H1 (cell line): ENCODE measurements at regions not wholly inside any gene's neighbourhood (a gene's known extent, or its start where the extent isn't known, plus 50 kb on each side); places are given as distances from the start of the nearest gene placed in this dataset.

ENCODE experiments used
- CTCF ChIA-PET: fragments of 300-600 bp; sonication (Branson Sonifier 250); formaldehyde crosslinking; loops from one replicate; lab custom pipeline; 2021; ENCODE audit not compliant: partially characterized antibody; lab: Charles Lee
- POLR2A ChIA-PET: fragments of 300-600 bp; sonication (Branson Sonifier 250); formaldehyde crosslinking; loops from one replicate; lab custom pipeline; 2021; ENCODE audit warnings: inconsistent platforms; ENCODE audit not compliant: partially characterized antibody; lab: Charles Lee
- DNase-seq, 2 experiments: peaks; one replicate each; pipeline versions ENCODE4 v3.0.0 to v3.0.0-alpha.2; 2010 to 2022; ENCODE audit warnings: low spot score in 2 of 2, low read depth in 1 of 2, mixed read lengths in 1 of 2
- FAIRE-seq: peaks from 2 replicates; lab custom pipeline; 2011; peaks lifted over from hg19 to GRCh38; lab: Jason Lieb, UNC
- H2AFZ ChIP-seq: 2 replicates; pipeline ENCODE4 v1.8.1; 2012; ENCODE audit warnings: low read length, inconsistent platforms
- H2AK5ac ChIP-seq: 2 replicates; pipeline ENCODE4 v1.6.1; 2013; ENCODE audit warnings: low read depth, low read length
- H2BK120ac ChIP-seq: replicated peaks from 2 replicates; pipeline ENCODE3; 2013; ENCODE audit warnings: low read depth, low read length, inconsistent platforms
- H2BK12ac ChIP-seq: 2 replicates; pipeline ENCODE4 v1.6.1; 2013; ENCODE audit warnings: low read depth, low read length
- H2BK15ac ChIP-seq: 2 replicates; pipeline ENCODE4 v1.6.1; 2013; ENCODE audit warnings: low read length
- H2BK20ac ChIP-seq: 2 replicates; pipeline ENCODE4 v1.6.1; 2013; ENCODE audit warnings: low read length
- H2BK5ac ChIP-seq: 2 replicates; pipeline ENCODE4 v1.6.1; 2013; ENCODE audit warnings: low read depth, low read length
- H3K14ac ChIP-seq: 2 replicates; pipeline ENCODE4 v1.6.1; 2013; ENCODE audit warnings: inconsistent platforms; ENCODE audit not compliant: insufficient read length
- H3K18ac ChIP-seq: 2 replicates; pipeline ENCODE4 v1.6.1; 2013; ENCODE audit warnings: low read length; ENCODE audit errors: extremely low read depth
- H3K23ac ChIP-seq: 2 replicates; pipeline ENCODE4 v1.6.1; 2013; ENCODE audit warnings: inconsistent platforms; ENCODE audit not compliant: insufficient read length
- H3K23me2 ChIP-seq: 2 replicates; pipeline ENCODE4 v1.6.1; 2013; ENCODE audit warnings: low read depth, low read length
- H3K27ac ChIP-seq: 2 replicates; pipeline ENCODE4 v1.6.1; 2011; ENCODE audit warnings: low read depth, low read length, inconsistent platforms
- H3K27me3 ChIP-seq, 4 experiments: replicated peaks in 1 of 4; 1 replicate in 1 of 4; 2 replicates in 3 of 4; pipeline versions ENCODE4 v1.6.1 to v1.8.1; 2011 to 2013; ENCODE audit warnings: low read length in 3 of 4, mild to moderate bottlenecking in 3 of 4, inconsistent platforms in 2 of 4, mixed read lengths in 2 of 4, moderate library complexity in 1 of 4; ENCODE audit not compliant: control insufficient read depth in 3 of 4, insufficient read depth in 3 of 4; ENCODE audit errors: extremely low read depth in 1 of 4
- H3K36me3 ChIP-seq, 4 experiments: 2 replicates each; pipeline versions ENCODE4 v1.6.1 to v1.8.1; 2011 to 2013; ENCODE audit warnings: mild to moderate bottlenecking in 4 of 4, low read length in 3 of 4, moderate library complexity in 2 of 4, control low read depth in 1 of 4, inconsistent platforms in 1 of 4; ENCODE audit not compliant: insufficient read depth in 4 of 4, control insufficient read depth in 2 of 4
- H3K4ac ChIP-seq: replicated peaks from 2 replicates; pipeline ENCODE3; 2013; ENCODE audit warnings: low read length, low read depth, mixed read lengths, inconsistent platforms; ENCODE audit not compliant: insufficient read length
- H3K4me1 ChIP-seq, 4 experiments: replicated peaks in 1 of 4; 1 replicate in 1 of 4; 2 replicates in 3 of 4; pipeline versions ENCODE4 v1.6.1 to v1.8.1; 2011 to 2013; ENCODE audit warnings: low read length in 3 of 4, inconsistent platforms in 2 of 4, mixed read lengths in 1 of 4; ENCODE audit not compliant: insufficient read depth in 4 of 4, control insufficient read depth in 3 of 4
- H3K4me2 ChIP-seq, 2 experiments: 2 replicates each; pipeline versions ENCODE4 v1.6.1 to v1.8.1; 2011 to 2013; ENCODE audit warnings: low read depth in 2 of 2, low read length in 2 of 2, control low read depth in 1 of 2, inconsistent platforms in 1 of 2, mild to moderate bottlenecking in 1 of 2; ENCODE audit not compliant: insufficient read depth in 1 of 2
- H3K4me3 ChIP-seq, 4 experiments: fragments of 200-600, 300-600 bp in 1 of 4; sonication (generic), shearing (Covaris generic), sonication (Bioruptor Twin) in 1 of 4; 2 replicates each; pipeline versions ENCODE4 v1.5.1 to v1.8.1; 2011 to 2016; ENCODE audit warnings: low read length in 4 of 4, low read depth in 3 of 4, control low read depth in 2 of 4, inconsistent platforms in 2 of 4, mild to moderate bottlenecking in 2 of 4, mixed read lengths in 1 of 4, moderate library complexity in 1 of 4; ENCODE audit not compliant: insufficient read depth in 2 of 4; ENCODE audit errors: extremely low read depth in 1 of 4
- H3K56ac ChIP-seq: replicated peaks from 2 replicates; pipeline ENCODE3; 2013; ENCODE audit warnings: low read depth, mild to moderate bottlenecking, mixed read lengths, low read length, inconsistent platforms; ENCODE audit not compliant: insufficient read length
- H3K79me1 ChIP-seq: 2 replicates; pipeline ENCODE4 v1.6.1; 2013; ENCODE audit warnings: low read depth, low read length, control low read depth
- H3K79me2 ChIP-seq, 2 experiments: 2 replicates each; pipeline versions ENCODE4 v1.6.1 to v1.8.1; 2012 to 2013; ENCODE audit warnings: low read length in 2 of 2, mild to moderate bottlenecking in 2 of 2, inconsistent platforms in 1 of 2; ENCODE audit not compliant: insufficient read depth in 2 of 2, control insufficient read depth in 1 of 2
- H3K9ac ChIP-seq, 4 experiments: replicated peaks in 1 of 4; 1 replicate in 1 of 4; 2 replicates in 3 of 4; pipeline versions ENCODE4 v1.6.1 to v1.8.1; 2011 to 2013; ENCODE audit warnings: low read depth in 3 of 4, low read length in 3 of 4, control low read depth in 2 of 4, mild to moderate bottlenecking in 2 of 4, moderate library complexity in 2 of 4, inconsistent platforms in 1 of 4; ENCODE audit errors: extremely low read depth in 1 of 4
- H3K9me3 ChIP-seq, 2 experiments: 2 replicates each; pipeline versions ENCODE4 v1.6.1 to v1.8.1; 2012 to 2013; ENCODE audit warnings: mild to moderate bottlenecking in 2 of 2, moderate library complexity in 2 of 2, control low read depth in 1 of 2, inconsistent platforms in 1 of 2, low read depth in 1 of 2, low read length in 1 of 2, mixed read lengths in 1 of 2; ENCODE audit not compliant: insufficient read depth in 2 of 2
- H4K20me1 ChIP-seq, 2 experiments: replicated peaks in 1 of 2; 2 replicates each; pipeline versions ENCODE3 to v1.8.1; 2011 to 2013; ENCODE audit warnings: inconsistent platforms in 2 of 2, low read length in 2 of 2, mild to moderate bottlenecking in 1 of 2; ENCODE audit not compliant: insufficient read depth in 2 of 2, control insufficient read depth in 1 of 2
- H4K5ac ChIP-seq: 2 replicates; pipeline ENCODE4 v1.6.1; 2013; ENCODE audit warnings: low read length, low read depth, mixed read lengths, inconsistent platforms; ENCODE audit not compliant: insufficient read length
- H4K8ac ChIP-seq: 2 replicates; pipeline ENCODE4 v1.8.0; 2013; ENCODE audit warnings: mild to moderate bottlenecking, moderate library complexity, low read length, inconsistent platforms; ENCODE audit not compliant: insufficient read depth; ENCODE audit errors: extremely low read depth
- H4K91ac ChIP-seq: replicated peaks from 2 replicates; pipeline ENCODE3; 2013; ENCODE audit warnings: low read length, mixed read lengths, inconsistent platforms; ENCODE audit not compliant: insufficient read length
- ATF3 ChIP-seq: IDR thresholded peaks from 2 replicates; pipeline ENCODE4 v1.6.1; 2011; ENCODE audit warnings: low read depth, mild to moderate bottlenecking, low read length; ENCODE audit not compliant: insufficient read depth
- BRCA1 ChIP-seq: IDR thresholded peaks from 2 replicates; pipeline ENCODE4 v1.6.1; 2012; ENCODE audit warnings: low read depth, low read length, improper control_type of control experiment
- EP300 ChIP-seq, 2 experiments: IDR thresholded peaks; 1 replicate in 1 of 2; 2 replicates in 1 of 2; pipeline ENCODE4 v1.6.1; 2011 to 2012; ENCODE audit warnings: low read depth in 2 of 2, low read length in 2 of 2, mild to moderate bottlenecking in 2 of 2, borderline replicate concordance in 1 of 2, inconsistent platforms in 1 of 2, moderate library complexity in 1 of 2
- GABPA ChIP-seq: IDR thresholded peaks from 2 replicates; pipeline ENCODE4 v1.6.1; 2011; ENCODE audit warnings: mild to moderate bottlenecking, low read length, moderate library complexity, borderline replicate concordance; ENCODE audit not compliant: insufficient read depth
- HDAC2 ChIP-seq, 2 experiments: fragments of 300-600 bp in 1 of 2; sonication (generic) in 1 of 2; IDR thresholded peaks; 2 replicates each; pipeline ENCODE4 v1.6.1; 2011 to 2012; ENCODE audit warnings: low read depth in 2 of 2, low read length in 2 of 2, mild to moderate bottlenecking in 2 of 2, moderate library complexity in 2 of 2, borderline replicate concordance in 1 of 2, inconsistent platforms in 1 of 2
- KDM4A ChIP-seq: IDR thresholded peaks from one replicate; pipeline ENCODE4 v1.7.1; 2012; ENCODE audit warnings: low read depth, mild to moderate bottlenecking, moderate library complexity, low read length, inconsistent platforms; ENCODE audit not compliant: severe bottlenecking
- NRF1 ChIP-seq: IDR thresholded peaks from 2 replicates; pipeline ENCODE4 v1.6.1; 2011; ENCODE audit warnings: mild to moderate bottlenecking, low read depth, low read length, improper control_type of control experiment
- RBBP5 ChIP-seq: IDR thresholded peaks from 2 replicates; pipeline ENCODE4 v1.7.1; 2012; ENCODE audit warnings: low read depth, mild to moderate bottlenecking, inconsistent platforms, low read length, moderate library complexity, borderline replicate concordance
- SAP30 ChIP-seq: fragments of 300-600 bp; sonication (generic); IDR thresholded peaks from 2 replicates; pipeline ENCODE4 v1.7.1; 2012; ENCODE audit warnings: low read length, moderate library complexity, mild to moderate bottlenecking, inconsistent platforms; ENCODE audit not compliant: insufficient read depth, insufficient replicate concordance
- SIN3A ChIP-seq, 2 experiments: IDR thresholded peaks in 1 of 2; conservative IDR thresholded peaks in 1 of 2; 2 replicates each; pipeline ENCODE4 v1.6.1; 2011 to 2012; ENCODE audit warnings: low read length in 2 of 2, improper control_type of control experiment in 1 of 2, low read depth in 1 of 2, mild to moderate bottlenecking in 1 of 2
- SP1 ChIP-seq: IDR thresholded peaks from 2 replicates; pipeline ENCODE4 v1.6.1; 2011; ENCODE audit warnings: low read depth, low read length
- TBP ChIP-seq: IDR thresholded peaks from 2 replicates; pipeline ENCODE4 v1.6.1; 2011; ENCODE audit warnings: low read depth, low read length, improper control_type of control experiment
- WGBS, 2 experiments: shearing (Covaris generic) in 1 of 2; methylation state at CpG; one replicate each; pipeline versions ENCODE4 v1.1.6 to v1.1.7; 2013 to 2015; ENCODE audit warnings: low lambda C conversion rate in 2 of 2, mixed read lengths in 2 of 2, inconsistent platforms in 1 of 2, low coverage in 1 of 2, missing lambda C conversion rate in 1 of 2; ENCODE audit not compliant: insufficient replicate concordance in 2 of 2, insufficient coverage in 1 of 2, insufficient read length in 1 of 2; ENCODE audit errors: extremely low coverage in 1 of 2, missing lambda C conversion rate in 1 of 2; 5-methylcytosine and 5-hydroxymethylcytosine counted together

- H4K5ac ChIP-seq = no peak overlapping the region
- no peak overlapping the region for H3K4me3 ChIP-seq
- no peaks in the 10 kb centered on the region for H3K27me3 ChIP-seq
- H2BK12ac ChIP-seq = no peak overlapping the region
- H3K9ac ChIP-seq = no peak overlapping the region
- no peaks in the 10 kb centered on the region for H4K20me1 ChIP-seq
- H3K4ac ChIP-seq = no peak overlapping the region
- no peaks in the 10 kb centered on the region for H3K79me2 ChIP-seq
- H2BK5ac ChIP-seq = no peak overlapping the region
- 100% methylated on average over 1 of the region's 1 CpG; no CpG with 5 or more reads in 1 of the 2 experiments for WGBS, 2 experiments
- FAIRE-seq (no peak), DNase-seq (no peak)
- no peak overlapping the region for H4K91ac ChIP-seq
- H3K27ac ChIP-seq = no peak overlapping the region
- H3K36me3 ChIP-seq = no peaks in the 10 kb centered on the region
- no peak overlapping the region for H2BK20ac ChIP-seq
- no peak overlapping the region for H4K8ac ChIP-seq
- no peak overlapping the region for H2AK5ac ChIP-seq
- no peak overlapping the region for H3K4me2 ChIP-seq
- no peak overlapping the region for H2BK120ac ChIP-seq
- no peak overlapping the region for H3K23ac ChIP-seq
- H3K23me2 ChIP-seq = no peaks in the 10 kb centered on the region
- H3K79me1 ChIP-seq = no peaks in the 10 kb centered on the region
- CTCF ChIA-PET = no interaction called here
- H3K4me1 ChIP-seq = peaks cover 0 to 3% (median 0%) of the 10 kb centered on the region in 4 experiments; a peak in 1 of 7 replicates
- POLR2A ChIA-PET = no interaction called here
- H3K9me3 ChIP-seq = no peaks in the 10 kb centered on the region
- H3K14ac ChIP-seq = no peak overlapping the region
- no peak overlapping the region for H3K18ac ChIP-seq
- H2BK15ac ChIP-seq = no peak overlapping the region
- no peak overlapping the region for H2AFZ ChIP-seq
- H3K56ac ChIP-seq = no peak overlapping the region
- TF ChIP-seq SAP30 (no peak), TBP (no peak), NRF1 (no peak), ATF3 (no peak), HDAC2 (IDR thresholded peaks at IDR 0.05; ENCODE audit: borderline replicate concordance in 1 of 2, low read depth in 2 of 2, low read length in 2 of 2) (no peak), SIN3A (conservative IDR thresholded peaks at IDR 0.05 in 1 of 2, IDR thresholded peaks at IDR 0.05 in 1 of 2; ENCODE audit: low read depth in 1 of 2, low read length in 2 of 2) (no peak), EP300 (IDR thresholded peaks at IDR 0.05; ENCODE audit: borderline replicate concordance in 1 of 2, low read depth in 2 of 2, low read length in 2 of 2) (no peak), GABPA (no peak), BRCA1 (no peak), RBBP5 (no peak), KDM4A (no peak), SP1 (no peak)
Measured at GRCh38 chr3:180280555-180280954, 243.8 kb upstream of the PEX5L start.
